ENCODE measurements at regions not wholly inside any gene's neighbourhood (a gene's known extent, or its start where the extent isn't known, plus 50 kb on each side); places are given as distances from the start of the nearest gene placed in this dataset.

DNA sequence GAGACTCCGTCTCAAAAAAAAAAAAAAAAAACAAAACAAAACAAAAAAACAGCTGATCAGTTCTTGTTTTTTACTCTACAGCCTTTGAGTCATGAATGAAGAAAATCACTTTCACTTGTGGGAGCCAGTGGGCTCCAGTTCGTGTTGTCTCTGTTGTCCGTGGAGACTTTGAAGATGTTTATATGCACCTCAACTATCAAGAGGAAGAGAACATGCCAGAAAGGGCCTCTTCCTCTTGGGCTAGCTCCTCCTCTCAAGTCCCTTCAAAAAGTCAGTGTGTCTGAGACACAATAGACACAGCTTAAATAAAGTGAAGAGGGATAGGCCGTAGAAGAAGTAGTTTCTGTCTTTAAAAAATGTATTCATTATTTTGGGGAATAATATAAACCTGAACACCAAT is 182.7 kb downstream of the KDR start:
- TF ChIP-seq ZBTB7A (tag by site-specific recombination; IDR thresholded peaks at IDR 0.05; ENCODE audit: low read depth), result no peak
- no peak for TF ChIP-seq ZNF580 (tag by site-specific recombination; IDR thresholded peaks at IDR 0.05)
- no peak for TF ChIP-seq ZNF488 (tag by site-specific recombination; IDR thresholded peaks at IDR 0.05)
- no peak for TF ChIP-seq GLI2 (tag by site-specific recombination; IDR thresholded peaks at IDR 0.05; ENCODE audit: borderline replicate concordance, low read depth)
- TF ChIP-seq CTCF (tag by site-specific recombination; IDR thresholded peaks at IDR 0.05), result no peak
- TF ChIP-seq ZNF701 (tag by site-specific recombination; IDR thresholded peaks at IDR 0.05), result no peak
- no peak for TF ChIP-seq HIC1 (tag by site-specific recombination; IDR thresholded peaks at IDR 0.05)
- TF ChIP-seq YY1 (tag by site-specific recombination; IDR thresholded peaks at IDR 0.05), result no peak

Data from HEK293 (cell line).